H4 (cell line): ENCODE measurements at regions not wholly inside any gene's neighbourhood (a gene's known extent, or its start where the extent isn't known, plus 50 kb on each side); places are given as distances from the start of the nearest gene placed in this dataset.
A peak's percentile ranks its signal among the peaks of the same experiment; 100 is the strongest.

ENCODE experiments used
- DNase-seq: peaks from one replicate; pipeline ENCODE4 v3.0.0-alpha.2; 2015; ENCODE audit warnings: low spot score

- peak; percentile 81 for DNase-seq
Measured at GRCh38 chr13:20351281-20352022, 119.3 kb upstream of the GJB6 start.

GRCh38 chr13:20350819-20351218 lies 118.7 kb upstream of the GJB6 start:
- no peak for DNase-seq

- DNase-seq, result no peak
Measured at GRCh38 chr13:20350382-20350763, 118.3 kb upstream of the GJB6 start.

GRCh38 chr13:20349564-20350381 lies 117.7 kb upstream of the GJB6 start:
- no peak for DNase-seq

- DNase-seq, result no peak
Measured at GRCh38 chr13:20348645-20349408, 116.7 kb upstream of the GJB6 start.

GRCh38 chr13:20348018-20348417 lies 115.9 kb upstream of the GJB6 start:
- DNase-seq, result no peak

- DNase-seq, result no peak
Measured at GRCh38 chr13:20344836-20345490, 112.8 kb upstream of the GJB6 start.

GRCh38 chr13:20342311-20342710 lies 110.2 kb upstream of the GJB6 start:
- no peak for DNase-seq

- no peak for DNase-seq
Measured at GRCh38 chr13:20340759-20341171, 108.6 kb upstream of the GJB6 start.

- DNase-seq, result no peak
Measured at GRCh38 chr13:20340136-20340758, 108.1 kb upstream of the GJB6 start.

- no peak for DNase-seq
Measured at GRCh38 chr13:20337884-20338551, 105.9 kb upstream of the GJB6 start.

- no peak for DNase-seq
Measured at GRCh38 chr13:20336761-20337160, 104.6 kb upstream of the GJB6 start.

GRCh38 chr13:20334309-20334708 lies 102.2 kb upstream of the GJB6 start:
- DNase-seq, result no peak

- DNase-seq, result no peak
Measured at GRCh38 chr13:20332361-20333096, 100.4 kb upstream of the GJB6 start.

- DNase-seq, result no peak
Measured at GRCh38 chr13:20331949-20332348, 99.8 kb upstream of the GJB6 start.

- DNase-seq, result no peak
Measured at GRCh38 chr13:20331419-20331818, 99.3 kb upstream of the GJB6 start.

GRCh38 chr13:20326809-20327208 lies 94.7 kb upstream of the GJB6 start:
- DNase-seq, result no peak

- no peak for DNase-seq
Measured at GRCh38 chr13:20326276-20326675, 94.2 kb upstream of the GJB6 start.

GRCh38 chr13:20320885-20321284 lies 88.8 kb upstream of the GJB6 start:
- no peak for DNase-seq

GRCh38 chr13:20313896-20314295 lies 81.8 kb upstream of the GJB6 start:
- no peak for DNase-seq
